ENCODE measurements at regions not wholly inside any gene's neighbourhood (a gene's known extent, or its start where the extent isn't known, plus 50 kb on each side); places are given as distances from the start of the nearest gene placed in this dataset.
A peak's percentile ranks its signal among the peaks of the same experiment; 100 is the strongest.

DNA sequence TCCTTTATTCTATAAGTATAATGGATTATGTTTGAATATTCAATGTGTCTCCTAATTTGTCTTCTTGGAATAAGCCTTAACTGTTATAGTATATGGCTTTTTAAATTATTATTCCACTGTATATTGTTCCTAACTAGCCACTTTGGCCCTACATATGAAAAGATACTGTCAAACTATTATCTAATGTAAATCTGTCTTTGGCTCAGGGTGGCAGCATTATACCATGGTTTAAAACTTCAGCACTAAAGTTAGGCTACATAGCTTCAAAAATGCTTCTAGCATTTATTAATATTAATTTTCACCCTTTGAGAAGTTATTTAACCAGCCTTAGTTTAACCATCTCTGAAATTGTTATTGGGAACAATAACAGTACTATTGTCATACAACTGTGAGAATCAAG is 543.1 kb upstream of the MBL2 start:
- peak in 1 of 2 donors; percentile 34 for DNase-seq (ENCODE audit: low read depth in 2 of 2)
- TF ChIP-seq, protein P1, sequence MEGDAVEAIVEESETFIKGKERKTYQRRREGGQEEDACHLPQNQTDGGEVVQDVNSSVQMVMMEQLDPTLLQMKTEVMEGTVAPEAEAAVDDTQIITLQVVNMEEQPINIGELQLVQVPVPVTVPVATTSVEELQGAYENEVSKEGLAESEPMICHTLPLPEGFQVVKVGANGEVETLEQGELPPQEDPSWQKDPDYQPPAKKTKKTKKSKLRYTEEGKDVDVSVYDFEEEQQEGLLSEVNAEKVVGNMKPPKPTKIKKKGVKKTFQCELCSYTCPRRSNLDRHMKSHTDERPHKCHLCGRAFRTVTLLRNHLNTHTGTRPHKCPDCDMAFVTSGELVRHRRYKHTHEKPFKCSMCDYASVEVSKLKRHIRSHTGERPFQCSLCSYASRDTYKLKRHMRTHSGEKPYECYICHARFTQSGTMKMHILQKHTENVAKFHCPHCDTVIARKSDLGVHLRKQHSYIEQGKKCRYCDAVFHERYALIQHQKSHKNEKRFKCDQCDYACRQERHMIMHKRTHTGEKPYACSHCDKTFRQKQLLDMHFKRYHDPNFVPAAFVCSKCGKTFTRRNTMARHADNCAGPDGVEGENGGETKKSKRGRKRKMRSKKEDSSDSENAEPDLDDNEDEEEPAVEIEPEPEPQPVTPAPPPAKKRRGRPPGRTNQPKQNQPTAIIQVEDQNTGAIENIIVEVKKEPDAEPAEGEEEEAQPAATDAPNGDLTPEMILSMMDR (IDR thresholded peaks at IDR 0.05; ENCODE audit: low read depth, low read length), result no peak

DNA sequence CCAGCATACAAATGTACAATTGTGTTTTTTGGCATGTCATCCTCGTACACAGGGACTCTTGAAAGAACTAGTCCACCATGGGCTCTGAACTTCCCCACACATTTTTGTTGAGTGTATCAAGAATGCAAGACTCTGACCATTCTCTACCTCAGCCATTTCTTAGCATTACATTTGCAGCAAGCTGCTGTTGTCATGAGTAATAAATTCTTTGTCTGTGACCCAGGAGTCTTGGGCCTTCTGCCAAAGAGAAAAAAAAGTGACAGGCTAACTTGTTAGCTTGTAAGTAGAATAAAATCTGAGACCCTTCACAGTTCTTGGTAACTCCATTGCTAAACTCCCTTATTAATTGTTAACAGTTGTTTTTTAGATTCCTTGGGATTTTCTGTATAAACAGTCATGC is 542.3 kb upstream of the MBL2 start:
- TF ChIP-seq, protein P1 (IDR thresholded peaks at IDR 0.05; ENCODE audit: low read depth, low read length), result no peak
- DNase-seq (ENCODE audit: low read depth in 2 of 2), result peak; percentile 88 to 96
- no peak overlapping the region for H3K4me3 ChIP-seq (replicated peaks in 1 of 2; ENCODE audit: low read depth in 2 of 2, low read length in 2 of 2)

More for the DNA sequence above, 543.1 kb upstream of the MBL2 start:
- no peak overlapping the region for H3K4me3 ChIP-seq (replicated peaks in 1 of 2; ENCODE audit: low read depth in 2 of 2, low read length in 2 of 2)

DNA sequence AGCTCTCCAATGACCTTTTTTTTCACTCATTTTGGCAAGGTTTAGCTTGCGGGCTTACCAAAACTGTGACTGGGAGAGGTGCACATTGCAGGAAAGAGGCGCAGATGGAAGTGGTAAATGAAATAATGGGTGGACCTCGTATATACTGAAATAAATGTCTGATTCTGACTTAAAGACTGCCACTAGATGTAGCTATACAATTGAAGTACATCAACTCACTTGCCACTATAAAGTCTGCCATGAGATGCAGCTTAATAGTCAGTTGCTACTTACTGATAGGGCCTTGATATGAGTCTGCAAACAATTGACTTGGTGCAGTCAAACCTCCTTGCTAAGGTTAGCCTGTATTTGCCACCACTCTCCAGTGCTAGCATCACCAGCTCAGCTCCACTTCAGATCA is 525.9 kb upstream of the MBL2 start:
- no peak overlapping the region for H3K4me3 ChIP-seq (replicated peaks in 1 of 2; ENCODE audit: low read depth in 2 of 2, low read length in 2 of 2)
- TF ChIP-seq, protein P1 (IDR thresholded peaks at IDR 0.05; ENCODE audit: low read depth, low read length), result no peak
- no peak for DNase-seq (ENCODE audit: low read depth in 2 of 2)

DNA sequence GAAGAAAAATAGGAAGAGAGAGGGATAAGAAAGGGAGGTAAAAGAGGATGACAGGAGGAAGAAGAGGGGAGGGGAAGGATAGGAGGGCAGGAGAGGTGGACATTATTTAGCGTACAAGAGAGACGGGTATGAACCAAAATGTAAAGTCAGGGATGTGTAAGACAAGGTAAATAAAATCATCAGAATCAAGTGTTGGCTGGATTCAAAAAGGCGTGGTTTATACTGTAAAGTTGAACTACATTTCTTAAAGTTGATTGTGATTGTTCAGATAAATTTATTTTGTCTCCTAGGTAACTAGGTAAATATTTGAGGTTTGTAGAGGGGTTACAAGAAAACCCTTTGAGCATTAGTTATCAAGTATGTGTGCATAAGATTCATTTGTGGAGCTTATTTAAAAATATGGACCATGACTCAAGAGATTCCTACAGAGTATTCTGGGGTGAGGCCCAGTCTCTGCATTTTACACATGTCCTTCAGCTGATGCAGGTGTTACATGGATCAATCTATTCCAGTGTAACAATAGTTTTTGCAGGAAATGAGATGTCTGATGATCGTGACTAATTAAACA is 512.1 kb upstream of the MBL2 start:
- TF ChIP-seq, protein P1 (IDR thresholded peaks at IDR 0.05; ENCODE audit: low read depth, low read length), result no peak
- DNase-seq (ENCODE audit: low read depth in 2 of 2), result no peak
- no peak overlapping the region for H3K4me3 ChIP-seq (replicated peaks in 1 of 2; ENCODE audit: low read depth in 2 of 2, low read length in 2 of 2)

DNA sequence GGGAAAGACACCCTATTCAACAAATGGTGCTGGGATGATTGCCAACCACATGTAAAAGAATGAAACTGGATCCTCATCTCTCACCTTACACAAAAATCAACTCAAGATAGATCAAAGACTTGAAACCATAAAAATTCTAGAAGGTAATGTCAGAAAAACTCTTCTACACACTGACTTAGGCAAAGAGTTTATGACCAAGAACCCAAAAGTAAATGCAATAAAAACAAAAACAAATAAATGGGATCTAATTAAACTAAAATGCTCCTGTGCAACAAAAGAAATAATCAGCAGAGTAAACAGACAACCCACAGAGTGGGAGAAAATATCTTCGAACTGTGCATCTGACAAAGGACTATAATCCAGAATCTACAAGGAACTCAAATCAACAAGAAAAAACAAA is 504.2 kb upstream of the MBL2 start:
- H3K4me3 ChIP-seq (replicated peaks in 1 of 2; ENCODE audit: low read depth in 2 of 2, low read length in 2 of 2), result no peak overlapping the region
- TF ChIP-seq, protein P1 (IDR thresholded peaks at IDR 0.05; ENCODE audit: low read depth, low read length), result no peak

DNA sequence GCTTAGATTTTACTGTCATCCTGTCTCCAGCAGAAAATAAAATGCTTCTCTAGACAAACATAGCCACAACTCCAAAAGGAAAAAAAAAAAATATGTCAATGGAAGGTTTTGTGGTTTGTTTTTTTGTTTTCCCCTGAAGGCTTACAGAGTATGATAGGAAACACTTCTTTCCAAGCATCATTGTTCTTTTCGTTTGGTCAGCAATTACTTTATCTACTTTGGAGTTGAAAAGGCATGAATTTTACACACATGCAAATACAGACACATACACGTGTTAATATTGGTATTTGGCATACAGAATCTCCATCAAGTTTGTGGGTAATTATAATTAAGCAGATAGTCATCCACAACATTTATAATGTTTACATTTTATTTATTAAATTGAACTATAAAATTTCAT is 496.9 kb upstream of the MBL2 start:
- H3K4me3 ChIP-seq (replicated peaks in 1 of 2; ENCODE audit: low read depth in 2 of 2, low read length in 2 of 2), result no peak overlapping the region
- TF ChIP-seq, protein P1 (IDR thresholded peaks at IDR 0.05; ENCODE audit: low read depth, low read length), result no peak
- DNase-seq (ENCODE audit: low read depth in 2 of 2), result no peak

More for the DNA sequence above, 504.2 kb upstream of the MBL2 start:
- no peak for DNase-seq (ENCODE audit: low read depth in 2 of 2)

DNA sequence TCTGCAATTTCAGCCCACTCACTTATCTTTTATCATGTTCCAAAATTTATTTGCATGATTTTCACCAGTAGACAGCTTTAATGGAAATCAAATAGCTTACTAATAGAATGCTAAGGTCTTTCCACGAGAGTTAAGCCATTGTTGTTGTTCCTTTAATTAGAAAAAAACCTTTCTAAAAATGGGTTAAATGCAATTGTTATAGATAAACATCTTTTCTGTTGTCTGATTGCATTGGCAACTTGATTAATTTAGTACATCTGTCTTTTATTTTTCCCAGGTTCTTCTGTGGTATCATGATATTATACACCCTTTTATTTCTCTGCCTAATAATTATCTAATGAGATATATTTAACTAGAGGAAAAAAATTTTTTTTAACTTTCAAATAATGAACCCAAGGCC is 487.6 kb upstream of the MBL2 start:
- no peak for DNase-seq (ENCODE audit: low read depth in 2 of 2)
- TF ChIP-seq, protein P1 (IDR thresholded peaks at IDR 0.05; ENCODE audit: low read depth, low read length), result no peak
- H3K4me3 ChIP-seq (replicated peaks in 1 of 2; ENCODE audit: low read depth in 2 of 2, low read length in 2 of 2), result no peak overlapping the region

Measured in cardiac fibroblast (primary cell).